Lower leg skin (tissue), 4 donors: ENCODE measurements at regions not wholly inside any gene's neighbourhood (a gene's known extent, or its start where the extent isn't known, plus 50 kb on each side); places are given as distances from the start of the nearest gene placed in this dataset.

Experiments used
- DNase-seq, 2 donors: peaks; one replicate each; pipeline ENCODE4 v3.0.0-alpha.2; 2019; ENCODE audit warnings: low spot score in 2 of 2
- H3K4me3 ChIP-seq: fragments of 200-600 bp; sonication (generic); 2 replicates; pipeline ENCODE4 v1.5.1; 2017; ENCODE audit warnings: mild to moderate bottlenecking, low read depth; ENCODE audit not compliant: poor library complexity, severe bottlenecking
- POLR2A ChIP-seq, 2 donors: fragments of 450-650 bp; IDR thresholded peaks; one replicate each; pipeline ENCODE4 v1.6.1; 2016 to 2017; ENCODE audit warnings: antibody characterized with exemption in 2 of 2, mild to moderate bottlenecking in 1 of 2, moderate library complexity in 1 of 2
- WGBS, 2 donors: methylation state at CpG; one replicate each; pipeline ENCODE4 v1.1.5; 2018; 5-methylcytosine and 5-hydroxymethylcytosine counted together
- intact Hi-C: fragments of 100-400 bp; cut with DNase I; formaldehyde crosslinking; loops from one replicate; pipeline ENCODE4 v1.15.0; 2023; ENCODE audit warnings: low total_unique reads
- TF ChIP-seq, protein P1 (sequence below), 3 donors: fragments of 450-650 bp; IDR thresholded peaks; one replicate each; pipeline ENCODE4 v1.5.1; 2016; ENCODE audit warnings: antibody characterized with exemption in 3 of 3, mild to moderate bottlenecking in 3 of 3, moderate library complexity in 2 of 3

- intact Hi-C loops: no loop called here
- TF ChIP-seq, protein P1, sequence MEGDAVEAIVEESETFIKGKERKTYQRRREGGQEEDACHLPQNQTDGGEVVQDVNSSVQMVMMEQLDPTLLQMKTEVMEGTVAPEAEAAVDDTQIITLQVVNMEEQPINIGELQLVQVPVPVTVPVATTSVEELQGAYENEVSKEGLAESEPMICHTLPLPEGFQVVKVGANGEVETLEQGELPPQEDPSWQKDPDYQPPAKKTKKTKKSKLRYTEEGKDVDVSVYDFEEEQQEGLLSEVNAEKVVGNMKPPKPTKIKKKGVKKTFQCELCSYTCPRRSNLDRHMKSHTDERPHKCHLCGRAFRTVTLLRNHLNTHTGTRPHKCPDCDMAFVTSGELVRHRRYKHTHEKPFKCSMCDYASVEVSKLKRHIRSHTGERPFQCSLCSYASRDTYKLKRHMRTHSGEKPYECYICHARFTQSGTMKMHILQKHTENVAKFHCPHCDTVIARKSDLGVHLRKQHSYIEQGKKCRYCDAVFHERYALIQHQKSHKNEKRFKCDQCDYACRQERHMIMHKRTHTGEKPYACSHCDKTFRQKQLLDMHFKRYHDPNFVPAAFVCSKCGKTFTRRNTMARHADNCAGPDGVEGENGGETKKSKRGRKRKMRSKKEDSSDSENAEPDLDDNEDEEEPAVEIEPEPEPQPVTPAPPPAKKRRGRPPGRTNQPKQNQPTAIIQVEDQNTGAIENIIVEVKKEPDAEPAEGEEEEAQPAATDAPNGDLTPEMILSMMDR (IDR thresholded peaks at IDR 0.05): no peak
- no peak for TF ChIP-seq POLR2A (IDR thresholded peaks at IDR 0.05)
- H3K4me3 ChIP-seq: no peak overlapping the region
- 50 to 57% methylated on average over 4 of the region's 4 CpGs for WGBS, 2 donors
- DNase-seq: no peak
Measured at GRCh38 chr5:169424670-169425378, 123.9 kb upstream of the SLIT3 start.

DNA sequence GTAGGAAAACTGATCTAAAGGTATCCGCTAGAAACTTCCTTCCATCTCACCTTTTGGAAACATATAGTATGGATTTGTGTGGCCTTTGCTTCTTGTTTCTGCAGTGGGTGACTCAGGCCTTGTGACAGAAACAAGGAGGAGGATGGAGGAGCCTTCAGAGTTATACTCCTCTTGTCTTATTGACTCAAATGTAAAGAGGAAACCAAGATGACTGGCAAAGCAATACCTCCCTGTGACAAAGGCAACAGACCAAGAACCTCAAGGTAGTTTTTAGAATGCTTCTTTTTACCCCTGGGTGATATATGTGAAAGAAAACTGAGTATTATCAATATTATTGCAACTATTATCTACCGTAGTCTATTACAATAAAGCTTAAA, 123.3 kb upstream of the SLIT3 start:
- TF ChIP-seq POLR2A (IDR thresholded peaks at IDR 0.05): no peak
- TF ChIP-seq, protein P1 (IDR thresholded peaks at IDR 0.05): no peak
- intact Hi-C loops: no loop called here
- DNase-seq: no peak
- 77 to 79% methylated on average over 2 of the region's 2 CpGs for WGBS, 2 donors
- H3K4me3 ChIP-seq: no peak overlapping the region

DNA sequence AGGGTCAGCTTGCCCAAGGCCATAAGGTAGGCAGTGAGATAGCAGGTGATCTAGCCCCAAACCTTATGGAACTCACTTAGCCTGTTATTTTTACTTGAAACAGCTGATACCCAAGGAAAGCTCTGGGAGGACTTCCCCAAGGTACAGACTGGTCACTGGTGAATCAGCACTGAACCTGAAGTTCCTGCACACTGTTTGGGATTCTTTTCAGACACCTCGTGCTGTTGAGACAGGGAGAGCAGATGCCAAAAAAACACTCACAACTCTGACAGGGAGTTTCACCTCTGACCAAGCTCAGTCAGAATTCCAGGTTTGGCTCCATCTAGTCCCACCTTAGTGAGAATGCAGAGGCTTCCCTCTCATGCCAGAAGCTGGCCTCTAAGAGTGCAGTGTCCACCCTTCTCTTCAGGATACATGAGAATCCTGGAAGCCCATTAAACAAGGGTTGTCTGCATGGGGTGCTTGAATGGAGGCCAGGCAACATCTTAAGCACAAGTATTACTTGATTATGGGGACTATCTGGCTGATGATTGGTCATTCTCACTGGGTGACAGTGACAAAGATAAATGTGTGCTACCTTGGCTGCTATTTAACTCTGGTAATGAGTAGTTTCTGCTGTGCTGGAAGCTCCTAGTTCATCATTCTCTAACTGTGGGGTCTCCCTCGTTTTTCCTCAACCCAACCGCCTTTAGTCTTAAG, 122.8 kb upstream of the SLIT3 start:
- 86% methylated on average over 3 of the region's 3 CpGs for WGBS, 2 donors
- no peak for DNase-seq
- intact Hi-C loops: no loop called here
- no peak for TF ChIP-seq POLR2A (IDR thresholded peaks at IDR 0.05)
- TF ChIP-seq, protein P1 (IDR thresholded peaks at IDR 0.05): no peak
- no peak overlapping the region for H3K4me3 ChIP-seq

- TF ChIP-seq, protein P1 (IDR thresholded peaks at IDR 0.05): no peak
- no peak for TF ChIP-seq POLR2A (IDR thresholded peaks at IDR 0.05)
- no peak for DNase-seq
- intact Hi-C loops: no loop called here
- 80 to 83% methylated on average over 3 of the region's 3 CpGs for WGBS, 2 donors
- H3K4me3 ChIP-seq: no peak overlapping the region
Measured at GRCh38 chr5:169422087-169422486, 121.1 kb upstream of the SLIT3 start.

- no peak overlapping the region for H3K4me3 ChIP-seq
- DNase-seq: no peak
- whole genome bisulfite sequencing, 2 donors: 47 to 61% methylated on average over 2 of the region's 2 CpGs
- intact Hi-C loops: no loop called here
- no peak for TF ChIP-seq POLR2A (IDR thresholded peaks at IDR 0.05)
- TF ChIP-seq, protein P1 (IDR thresholded peaks at IDR 0.05): no peak
Measured at GRCh38 chr5:169421677-169422076, 120.7 kb upstream of the SLIT3 start.
